ENCODE measurements at regions not wholly inside any gene's neighbourhood (a gene's known extent, or its start where the extent isn't known, plus 50 kb on each side); places are given as distances from the start of the nearest gene placed in this dataset.

DNA sequence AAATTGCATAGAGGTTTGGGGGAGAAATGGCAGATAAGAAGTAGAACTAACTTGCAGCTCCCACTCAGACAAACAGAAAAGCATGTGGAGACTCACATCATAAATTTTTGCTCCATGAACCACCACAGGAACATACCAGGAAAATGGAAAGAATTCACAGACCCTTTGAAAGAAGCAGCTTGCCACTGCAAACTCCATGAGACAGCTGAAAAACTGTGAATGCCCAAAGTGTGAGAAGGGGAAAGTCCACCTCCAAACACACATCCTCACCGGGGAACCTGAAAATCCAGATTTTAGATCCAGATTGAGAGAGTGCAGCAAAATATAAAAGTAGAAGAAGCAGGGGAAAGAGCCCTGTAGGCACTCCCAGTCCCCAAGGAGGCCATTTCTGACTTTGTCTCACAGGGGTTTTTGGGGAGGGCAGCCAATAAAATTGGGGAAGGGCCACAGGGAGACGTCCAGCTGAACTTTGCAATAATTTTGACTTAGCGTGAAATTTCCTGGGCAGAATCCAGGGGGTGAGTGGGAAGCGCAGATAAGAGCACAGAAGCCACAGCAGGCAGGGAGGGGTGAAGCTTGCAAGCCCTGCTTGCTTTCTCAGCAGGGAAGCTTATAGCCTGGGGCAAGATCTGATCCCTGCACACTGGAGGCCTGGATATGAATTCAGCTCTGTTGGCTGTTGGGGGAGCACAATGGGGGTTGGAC, 183.4 kb upstream of the UBE2E2 start:
- no peaks in the 10 kb centered on the region for H3K4me1 Mint-ChIP-seq (ENCODE audit: low read depth)
- H3K27me3 Mint-ChIP-seq, result no peaks in the 10 kb centered on the region
- H3K9me3 Mint-ChIP-seq, result peaks cover 13% of the 10 kb centered on the region
- no peak overlapping the region for H3K27ac Mint-ChIP-seq
- Histone ChIP-seq H3K4me3 (ENCODE audit: low read length) (no peak overlapping the region), H3K27me3 (ENCODE audit: control insufficient read depth in 1 of 2, insufficient read depth in 2 of 2, low read length in 2 of 2) (no peaks in the 10 kb centered on the region), H3K9me3 (ENCODE audit: control insufficient read depth in 1 of 2, insufficient read depth in 1 of 2, low read length in 2 of 2) (peaks cover 0 to 7% of the 10 kb centered on the region in 2 experiments), H3K36me3 (ENCODE audit: insufficient read depth, low read length) (no peaks in the 10 kb centered on the region), H3K27ac (ENCODE audit: low read depth in 1 of 2, low read length in 2 of 2) (no peak overlapping the region), H3K4me1 (ENCODE audit: insufficient read depth, low read length) (no peaks in the 10 kb centered on the region)
- H3K4me3 Mint-ChIP-seq, result no peak overlapping the region
- H3K36me3 Mint-ChIP-seq (ENCODE audit: low read depth), result no peaks in the 10 kb centered on the region
- DNase-seq, result no peak
- no peak for ATAC-seq (ENCODE audit: poor library complexity)
- ChIA-PET POLR2A (no interaction called here), CTCF (no interaction called here)
- intact Hi-C loops (cut with DNase I, micrococcal nuclease), result no loop called here
- TF ChIP-seq, protein P1, sequence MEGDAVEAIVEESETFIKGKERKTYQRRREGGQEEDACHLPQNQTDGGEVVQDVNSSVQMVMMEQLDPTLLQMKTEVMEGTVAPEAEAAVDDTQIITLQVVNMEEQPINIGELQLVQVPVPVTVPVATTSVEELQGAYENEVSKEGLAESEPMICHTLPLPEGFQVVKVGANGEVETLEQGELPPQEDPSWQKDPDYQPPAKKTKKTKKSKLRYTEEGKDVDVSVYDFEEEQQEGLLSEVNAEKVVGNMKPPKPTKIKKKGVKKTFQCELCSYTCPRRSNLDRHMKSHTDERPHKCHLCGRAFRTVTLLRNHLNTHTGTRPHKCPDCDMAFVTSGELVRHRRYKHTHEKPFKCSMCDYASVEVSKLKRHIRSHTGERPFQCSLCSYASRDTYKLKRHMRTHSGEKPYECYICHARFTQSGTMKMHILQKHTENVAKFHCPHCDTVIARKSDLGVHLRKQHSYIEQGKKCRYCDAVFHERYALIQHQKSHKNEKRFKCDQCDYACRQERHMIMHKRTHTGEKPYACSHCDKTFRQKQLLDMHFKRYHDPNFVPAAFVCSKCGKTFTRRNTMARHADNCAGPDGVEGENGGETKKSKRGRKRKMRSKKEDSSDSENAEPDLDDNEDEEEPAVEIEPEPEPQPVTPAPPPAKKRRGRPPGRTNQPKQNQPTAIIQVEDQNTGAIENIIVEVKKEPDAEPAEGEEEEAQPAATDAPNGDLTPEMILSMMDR (IDR thresholded peaks at IDR 0.05), result no peak

DNA sequence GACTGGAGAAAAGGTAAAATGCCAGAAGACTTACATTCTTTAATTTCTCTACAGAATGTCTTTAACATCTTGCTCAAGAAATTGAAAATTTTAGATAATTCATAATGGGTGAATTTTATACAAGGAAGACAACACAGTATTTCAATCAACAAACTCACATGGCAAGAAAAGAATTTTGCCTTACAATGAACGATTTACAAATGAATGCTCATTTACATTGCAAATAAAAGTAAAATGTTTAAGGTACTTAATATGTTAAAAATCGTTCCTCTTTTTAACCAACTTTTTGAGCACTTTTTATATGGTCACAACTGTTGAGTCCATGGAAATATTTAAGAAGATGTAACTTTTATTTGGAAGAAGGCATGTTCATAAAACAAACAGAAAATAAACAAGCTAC, 174.8 kb upstream of the UBE2E2 start:
- no peak for ATAC-seq (ENCODE audit: poor library complexity)
- H3K27me3 ChIP-seq (ENCODE audit: control insufficient read depth in 1 of 2, insufficient read depth in 2 of 2, low read length in 2 of 2), result no peaks in the 10 kb centered on the region
- H3K27ac Mint-ChIP-seq, result no peak overlapping the region

DNA sequence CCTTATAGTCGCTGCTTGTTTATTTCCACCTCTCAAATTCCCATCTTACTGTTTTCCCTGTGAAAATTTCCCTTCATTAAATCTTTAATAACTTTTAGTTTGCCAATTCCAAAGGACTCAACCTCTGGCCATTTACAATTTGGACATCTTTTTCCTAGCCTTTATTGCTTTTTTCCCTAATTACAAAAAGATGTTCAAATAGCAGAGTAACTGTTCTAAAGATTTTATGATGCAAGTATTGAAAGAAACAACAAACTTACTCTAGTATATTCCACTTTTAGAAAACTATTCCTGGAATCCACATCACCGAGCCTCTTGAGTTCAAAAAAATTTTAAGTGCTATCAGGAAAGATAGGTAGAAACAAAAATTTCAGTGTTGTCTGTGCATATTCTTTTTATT, 174.1 kb upstream of the UBE2E2 start:
- H3K9me3 Mint-ChIP-seq, result peaks cover 9% of the 10 kb centered on the region
- intact Hi-C loops (cut with DNase I, micrococcal nuclease), result no loop called here

More for the DNA sequence above, 174.8 kb upstream of the UBE2E2 start:
- no peak for DNase-seq
- Histone ChIP-seq H3K9me3 (ENCODE audit: control insufficient read depth in 1 of 2, insufficient read depth in 1 of 2, low read length in 2 of 2) (no peaks in the 10 kb centered on the region), H3K36me3 (ENCODE audit: insufficient read depth, low read length) (no peaks in the 10 kb centered on the region), H3K4me3 (ENCODE audit: low read length) (no peak overlapping the region), H3K27ac (ENCODE audit: low read depth in 1 of 2, low read length in 2 of 2) (no peak overlapping the region), H3K4me1 (ENCODE audit: insufficient read depth, low read length) (no peaks in the 10 kb centered on the region)
- H3K36me3 Mint-ChIP-seq (ENCODE audit: low read depth), result no peaks in the 10 kb centered on the region
- intact Hi-C loops (cut with DNase I, micrococcal nuclease), result no loop called here
- no peak overlapping the region for H3K4me3 Mint-ChIP-seq
- no peaks in the 10 kb centered on the region for H3K4me1 Mint-ChIP-seq (ENCODE audit: low read depth)
- H3K27me3 Mint-ChIP-seq, result no peaks in the 10 kb centered on the region
- H3K9me3 Mint-ChIP-seq, result peaks cover 8% of the 10 kb centered on the region
- TF ChIP-seq, protein P1 (IDR thresholded peaks at IDR 0.05), result no peak
- ChIA-PET CTCF (no interaction called here), POLR2A (no interaction called here)

More for the DNA sequence above, 174.1 kb upstream of the UBE2E2 start:
- TF ChIP-seq, protein P1 (IDR thresholded peaks at IDR 0.05), result no peak
- Histone ChIP-seq H3K36me3 (ENCODE audit: insufficient read depth, low read length) (no peaks in the 10 kb centered on the region), H3K9me3 (ENCODE audit: control insufficient read depth in 1 of 2, insufficient read depth in 1 of 2, low read length in 2 of 2) (no peaks in the 10 kb centered on the region), H3K27me3 (ENCODE audit: control insufficient read depth in 1 of 2, insufficient read depth in 2 of 2, low read length in 2 of 2) (no peaks in the 10 kb centered on the region), H3K4me1 (ENCODE audit: insufficient read depth, low read length) (no peaks in the 10 kb centered on the region), H3K27ac (ENCODE audit: low read depth in 1 of 2, low read length in 2 of 2) (no peak overlapping the region), H3K4me3 (ENCODE audit: low read length) (no peak overlapping the region)
- ChIA-PET POLR2A (no interaction called here), CTCF (no interaction called here)
- no peak overlapping the region for H3K4me3 Mint-ChIP-seq
- no peaks in the 10 kb centered on the region for H3K4me1 Mint-ChIP-seq (ENCODE audit: low read depth)
- no peak overlapping the region for H3K27ac Mint-ChIP-seq
- H3K36me3 Mint-ChIP-seq (ENCODE audit: low read depth), result no peaks in the 10 kb centered on the region
- H3K27me3 Mint-ChIP-seq, result no peaks in the 10 kb centered on the region
- ATAC-seq (ENCODE audit: poor library complexity) (no peak), DNase-seq (no peak)

Data from CD4-positive, alpha-beta T cell (primary cell).